Heart left ventricle (tissue), 13 donors: ENCODE measurements at regions not wholly inside any gene's neighbourhood (a gene's known extent, or its start where the extent isn't known, plus 50 kb on each side); places are given as distances from the start of the nearest gene placed in this dataset.

Experiments used
- POLR2A ChIP-seq, 2 donors: fragments of 450-650 bp; IDR thresholded peaks; one replicate each; pipeline ENCODE4 v1.6.1; 2017; ENCODE audit warnings: antibody characterized with exemption in 2 of 2, mild to moderate bottlenecking in 2 of 2, moderate library complexity in 2 of 2
- TF ChIP-seq, protein P1 (sequence below), 12 donors: fragments of 200-600 bp; sonication (generic) in 4 of 12; IDR thresholded peaks; one replicate each; pipeline versions ENCODE4 v1.5.0 to v1.8.0; 2018 to 2022; ENCODE audit warnings: antibody characterized with exemption in 12 of 12, mild to moderate bottlenecking in 5 of 12
- donor health status: ischemic (EF 13 %, LVEDD 7.1; RV severe dilation, severe dysfunction).
- donor health status: DM: no; HTN: yes; CAD: no.
- donor health status: DM: no; HTN: no; CAD: no.
- donor health status: ischemic (EF 25% LVEDD 6.9; RV normal size, moderate dysfunction).
- donor health status: ischemic (EF 25% LVEDD 5.7; RV mildly dilated, moderate dysfunction).
- donor health status: ischemic (EF 35%, LVEDD 5.7; RV mildly dilated, moderate dysfunction).
- donor health status: nonischemic (EF 11% LVEDD 7.7; RV severe dilation, severe dysfunction).
- donor health status: DM: yes; HTN: yes; CAD: no.
- donor health status: PGD.
- donor health status: ischemic (EF 29% LVEDD 5.4; RV normal size, mild dysfunction).
- donor health status: nonischemic (EF 23%, LVEDD 6.1; RV moderate dilation, normal function).

DNA sequence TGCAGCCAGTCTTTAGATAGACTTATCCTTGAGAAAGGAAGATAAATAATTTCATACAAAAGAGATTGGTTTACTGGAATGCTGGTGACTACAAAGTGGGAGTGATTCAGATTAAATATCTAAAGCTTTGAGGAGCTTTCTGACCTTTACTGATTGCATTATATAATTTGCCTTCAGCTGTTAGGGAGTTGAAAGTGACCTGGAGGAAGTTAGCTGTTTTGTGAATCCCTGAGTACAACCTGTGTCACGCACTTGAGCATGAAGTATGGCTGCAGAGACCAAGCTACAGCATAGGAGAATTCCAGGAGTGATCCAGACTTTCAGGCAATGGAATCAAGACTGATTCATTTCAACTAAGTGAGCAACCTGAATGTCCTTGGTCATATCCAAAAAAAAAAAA is 1848.3 kb upstream of the RAG2 start:
- TF ChIP-seq, protein P1, sequence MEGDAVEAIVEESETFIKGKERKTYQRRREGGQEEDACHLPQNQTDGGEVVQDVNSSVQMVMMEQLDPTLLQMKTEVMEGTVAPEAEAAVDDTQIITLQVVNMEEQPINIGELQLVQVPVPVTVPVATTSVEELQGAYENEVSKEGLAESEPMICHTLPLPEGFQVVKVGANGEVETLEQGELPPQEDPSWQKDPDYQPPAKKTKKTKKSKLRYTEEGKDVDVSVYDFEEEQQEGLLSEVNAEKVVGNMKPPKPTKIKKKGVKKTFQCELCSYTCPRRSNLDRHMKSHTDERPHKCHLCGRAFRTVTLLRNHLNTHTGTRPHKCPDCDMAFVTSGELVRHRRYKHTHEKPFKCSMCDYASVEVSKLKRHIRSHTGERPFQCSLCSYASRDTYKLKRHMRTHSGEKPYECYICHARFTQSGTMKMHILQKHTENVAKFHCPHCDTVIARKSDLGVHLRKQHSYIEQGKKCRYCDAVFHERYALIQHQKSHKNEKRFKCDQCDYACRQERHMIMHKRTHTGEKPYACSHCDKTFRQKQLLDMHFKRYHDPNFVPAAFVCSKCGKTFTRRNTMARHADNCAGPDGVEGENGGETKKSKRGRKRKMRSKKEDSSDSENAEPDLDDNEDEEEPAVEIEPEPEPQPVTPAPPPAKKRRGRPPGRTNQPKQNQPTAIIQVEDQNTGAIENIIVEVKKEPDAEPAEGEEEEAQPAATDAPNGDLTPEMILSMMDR (IDR thresholded peaks at IDR 0.05), result no peak
- TF ChIP-seq POLR2A (IDR thresholded peaks at IDR 0.05), result no peak
